ENCODE measurements at regions not wholly inside any gene's neighbourhood (a gene's known extent, or its start where the extent isn't known, plus 50 kb on each side); places are given as distances from the start of the nearest gene placed in this dataset.

DNA sequence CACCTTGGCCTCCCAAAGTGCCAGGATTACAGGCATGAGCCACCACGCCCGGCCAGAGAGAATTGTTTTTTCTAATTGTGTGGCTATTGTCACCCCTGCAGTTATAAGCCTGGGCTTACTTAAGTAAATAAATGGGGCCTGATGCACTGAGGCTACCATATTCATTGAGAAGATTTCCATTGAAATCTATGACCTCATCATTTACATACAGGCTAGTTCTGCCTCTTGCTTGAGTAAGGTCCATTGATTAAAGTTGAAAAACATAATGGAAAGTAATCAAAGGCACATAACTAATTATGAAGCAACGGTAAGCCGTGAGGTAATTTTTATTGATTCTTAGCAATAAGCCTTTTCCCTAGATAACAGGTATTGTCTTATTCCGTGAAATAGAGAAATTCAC lies 788.9 kb downstream of the ADGRL2 start:
- in situ Hi-C loops (cut with MboI; ENCODE audit: low sequenced_read_pairs) (no loop called here), dilution Hi-C loops (cut with HindIII; ENCODE audit: low sequenced_read_pairs, unreplicated experiment) (no loop called here), intact Hi-C loops (cut with micrococcal nuclease) (no loop called here)
- H3K4me2 ChIP-seq (ENCODE audit: low read depth, low read length) = no peak overlapping the region
- H3K9me3 ChIP-seq (ENCODE audit: control insufficient read depth, insufficient read depth, low read length) = peaks cover 5% of the 10 kb centered on the region
- no peak overlapping the region for H2BK20ac ChIP-seq (ENCODE audit: low read depth, low read length)
- ChIA-PET CTCF (no interaction called here), POLR2A (ENCODE audit: unreplicated experiment) (no interaction called here)
- no peak overlapping the region for H4K91ac ChIP-seq (ENCODE audit: insufficient read depth, low read depth, low read length)
- no TSS peak for BruUV-seq (replicated peaks)
- no peak overlapping the region for H2BK120ac ChIP-seq (ENCODE audit: low read depth, low read length)
- H3K9ac ChIP-seq (ENCODE audit: low read depth, low read length) = no peak overlapping the region
- no peak overlapping the region for H2AK5ac ChIP-seq (ENCODE audit: low read depth, low read length)
- no peaks in the 10 kb centered on the region for H3K4me1 ChIP-seq (ENCODE audit: control insufficient read depth, insufficient read depth, low read length)
- no peak overlapping the region for H3K18ac ChIP-seq (ENCODE audit: low read depth, low read length)
- no peak overlapping the region for H3K4ac ChIP-seq (ENCODE audit: low read depth, low read length)
- DNase-seq (no peak), ATAC-seq (ENCODE audit: low read depth) (no peak)
- no peak overlapping the region for H3K23ac ChIP-seq (ENCODE audit: low read depth, low read length)
- no peak overlapping the region for H4K8ac ChIP-seq (ENCODE audit: low read depth in 2 of 2, low read length in 2 of 2)
- H3K56ac ChIP-seq (ENCODE audit: extremely low read depth, insufficient read depth, low read length) = no peak overlapping the region
- H3K36me3 ChIP-seq (ENCODE audit: control insufficient read depth, insufficient read depth, low read length) = no peaks in the 10 kb centered on the region
- TF ChIP-seq CHD1 (IDR thresholded peaks at IDR 0.05; ENCODE audit: low read depth, low read length) = no peak
- no peak for TF ChIP-seq RAD21 (IDR thresholded peaks at IDR 0.05; ENCODE audit: low read length)
- no peak for TF ChIP-seq SMC3 (IDR thresholded peaks at IDR 0.05; ENCODE audit: low read depth, low read length)
- TF ChIP-seq CEBPB (IDR thresholded peaks at IDR 0.05; ENCODE audit: low read depth, low read length) = no peak
- TF ChIP-seq FOS (IDR thresholded peaks at IDR 0.05; ENCODE audit: low read depth, low read length) = no peak
- TF ChIP-seq, protein P1, sequence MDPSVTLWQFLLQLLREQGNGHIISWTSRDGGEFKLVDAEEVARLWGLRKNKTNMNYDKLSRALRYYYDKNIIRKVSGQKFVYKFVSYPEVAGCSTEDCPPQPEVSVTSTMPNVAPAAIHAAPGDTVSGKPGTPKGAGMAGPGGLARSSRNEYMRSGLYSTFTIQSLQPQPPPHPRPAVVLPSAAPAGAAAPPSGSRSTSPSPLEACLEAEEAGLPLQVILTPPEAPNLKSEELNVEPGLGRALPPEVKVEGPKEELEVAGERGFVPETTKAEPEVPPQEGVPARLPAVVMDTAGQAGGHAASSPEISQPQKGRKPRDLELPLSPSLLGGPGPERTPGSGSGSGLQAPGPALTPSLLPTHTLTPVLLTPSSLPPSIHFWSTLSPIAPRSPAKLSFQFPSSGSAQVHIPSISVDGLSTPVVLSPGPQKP (IDR thresholded peaks at IDR 0.05; ENCODE audit: borderline replicate concordance, low read depth, low read length) = no peak
- TF ChIP-seq RCOR1 (IDR thresholded peaks at IDR 0.05; ENCODE audit: insufficient replicate concordance, low read length) = no peak
- no peak for TF ChIP-seq MXI1 (IDR thresholded peaks at IDR 0.05; ENCODE audit: borderline replicate concordance, low read depth, low read length)
- no peak for TF ChIP-seq CTCF (conservative IDR thresholded peaks at IDR 0.05; ENCODE audit: low read depth, low read length)
- TF ChIP-seq POLR2A (IDR thresholded peaks at IDR 0.05; ENCODE audit: low read depth, low read length) = no peak
- no peak for TF ChIP-seq RFX5 (IDR thresholded peaks at IDR 0.05; ENCODE audit: low read depth, low read length)
- TF ChIP-seq, protein P2, sequence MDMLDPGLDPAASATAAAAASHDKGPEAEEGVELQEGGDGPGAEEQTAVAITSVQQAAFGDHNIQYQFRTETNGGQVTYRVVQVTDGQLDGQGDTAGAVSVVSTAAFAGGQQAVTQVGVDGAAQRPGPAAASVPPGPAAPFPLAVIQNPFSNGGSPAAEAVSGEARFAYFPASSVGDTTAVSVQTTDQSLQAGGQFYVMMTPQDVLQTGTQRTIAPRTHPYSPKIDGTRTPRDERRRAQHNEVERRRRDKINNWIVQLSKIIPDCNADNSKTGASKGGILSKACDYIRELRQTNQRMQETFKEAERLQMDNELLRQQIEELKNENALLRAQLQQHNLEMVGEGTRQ (IDR thresholded peaks at IDR 0.05; ENCODE audit: low read depth, low read length) = no peak
- no peak for TF ChIP-seq BHLHE40 (IDR thresholded peaks at IDR 0.05; ENCODE audit: low read depth, low read length)
- no peak for TF ChIP-seq MAZ (IDR thresholded peaks at IDR 0.05; ENCODE audit: borderline replicate concordance, low read depth, low read length)
- no peak for TF ChIP-seq NFE2L2 (IDR thresholded peaks at IDR 0.05; ENCODE audit: low read depth, low read length)
- TF ChIP-seq MAFK (IDR thresholded peaks at IDR 0.05; ENCODE audit: low read depth, low read length) = no peak
- no peaks in the 10 kb centered on the region for H3K27me3 ChIP-seq (ENCODE audit: control insufficient read depth, insufficient read depth, low read length)
- H2BK15ac ChIP-seq (ENCODE audit: low read depth, low read length) = no peak overlapping the region
- H3K4me3 ChIP-seq (ENCODE audit: insufficient read depth, low read depth, low read length) = no peak overlapping the region
- no peak overlapping the region for H4K5ac ChIP-seq (ENCODE audit: low read depth, low read length)
- no peaks in the 10 kb centered on the region for H3K9me1 ChIP-seq (ENCODE audit: insufficient read depth, low read length)
- no CpG with 5 or more reads among the region's 5 CpGs for WGBS, 2 experiments (ENCODE audit: extremely low coverage in 2 of 2, insufficient read length in 1 of 2)
- no peaks in the 10 kb centered on the region for H3K79me1 ChIP-seq (ENCODE audit: low read depth in 1 of 2, low read length in 2 of 2)
- no peak overlapping the region for H2AK9ac ChIP-seq (replicated peaks; ENCODE audit: low read depth, low read length, poor library complexity)
- H2BK5ac ChIP-seq (ENCODE audit: low read depth, low read length, poor library complexity, severe bottlenecking) = no peak overlapping the region
- no peak overlapping the region for H2AFZ ChIP-seq (replicated peaks; ENCODE audit: low read length, poor library complexity)
- no peak overlapping the region for H3K14ac ChIP-seq (replicated peaks; ENCODE audit: low read depth, low read length)
- no peak overlapping the region for H3K27ac ChIP-seq (ENCODE audit: insufficient read depth, low read length)
- no peaks in the 10 kb centered on the region for H4K20me1 ChIP-seq (ENCODE audit: insufficient read depth, low read length)
